A673 (cell line): ENCODE measurements at regions not wholly inside any gene's neighbourhood (a gene's known extent, or its start where the extent isn't known, plus 50 kb on each side); places are given as distances from the start of the nearest gene placed in this dataset.

Source experiments
- BruUV-seq: library from RNA; stranded (reverse); fragments of 400-500 nt; replicated peaks from 2 replicates; lab custom pipeline; 2021; lab: Mats Ljungman, UMichigan
- CTCF ChIA-PET: fragments of 300-600 bp; sonication (Branson Sonifier 250); formaldehyde crosslinking; loops from one replicate; lab custom pipeline; 2022; ENCODE audit warnings: antibody characterized with exemption; lab: Charles Lee
- POLR2A ChIA-PET: fragments of 300-600 bp; sonication (Branson Sonifier 250); formaldehyde crosslinking; loops from one replicate; lab custom pipeline; 2022; ENCODE audit warnings: antibody characterized with exemption; ENCODE audit not compliant: low non-redundant PET; lab: Charles Lee
- DNase-seq: peaks from one replicate; pipeline ENCODE4 v3.0.0-alpha.2; 2015; ENCODE audit warnings: low spot score
- H3K27ac ChIP-seq: fragments of 200-600 bp; sonication (generic); 2 replicates; pipeline ENCODE4 v1.5.1; 2016; ENCODE audit warnings: mixed run types, low read depth, mild to moderate bottlenecking, mixed read lengths, antibody characterized with exemption, low read length; ENCODE audit not compliant: poor library complexity, severe bottlenecking
- H3K27me3 ChIP-seq: fragments of 200-600 bp; sonication (generic); replicated peaks from 2 replicates; pipeline ENCODE4 v1.6.1; 2017; ENCODE audit warnings: mixed run types, low read depth, mild to moderate bottlenecking, mixed read lengths, antibody characterized with exemption, low read length; ENCODE audit not compliant: insufficient read depth, poor library complexity
- H3K36me3 ChIP-seq: fragments of 200-600 bp; sonication (generic); 2 replicates; pipeline ENCODE4 v1.6.1; 2016; ENCODE audit warnings: mixed run types, mild to moderate bottlenecking, mixed read lengths, antibody characterized with exemption, low read length; ENCODE audit not compliant: insufficient read depth, poor library complexity, severe bottlenecking
- H3K4me1 ChIP-seq: fragments of 200-600 bp; sonication (generic); 2 replicates; pipeline ENCODE4 v1.6.1; 2017; ENCODE audit warnings: mixed run types, mild to moderate bottlenecking, mixed read lengths, antibody characterized with exemption, low read length; ENCODE audit not compliant: insufficient read depth, poor library complexity, severe bottlenecking
- H3K4me3 ChIP-seq: fragments of 200-600 bp; sonication (generic); 2 replicates; pipeline ENCODE4 v1.5.1; 2016; ENCODE audit warnings: low read depth, mixed run types, mild to moderate bottlenecking, mixed read lengths, low read length; ENCODE audit not compliant: poor library complexity, severe bottlenecking
- H3K9me3 ChIP-seq: fragments of 200-600 bp; sonication (generic); 2 replicates; pipeline ENCODE4 v1.6.1; 2016; ENCODE audit warnings: mixed run types, low read depth, mild to moderate bottlenecking, mixed read lengths, antibody characterized with exemption, low read length; ENCODE audit not compliant: poor library complexity, severe bottlenecking
- EZH2 ChIP-seq: fragments of 200-600 bp; sonication (generic); IDR thresholded peaks from 2 replicates; pipeline ENCODE4 v1.6.1; 2017; ENCODE audit warnings: borderline replicate concordance, low read depth, mild to moderate bottlenecking, mixed read lengths, antibody characterized with exemption, low read length; ENCODE audit not compliant: poor library complexity, severe bottlenecking
- intact Hi-C: fragments of 100-400 bp; cut with micrococcal nuclease; formaldehyde crosslinking; loops from one replicate; pipeline ENCODE4 v1.10.0; 2022; ENCODE audit not compliant: unreplicated experiment
- TF ChIP-seq, protein P1 (sequence below): fragments of 300-800, 200-600 bp; sonication (generic); conservative IDR thresholded peaks from 2 replicates; pipeline ENCODE4 v1.5.1; 2017; ENCODE audit warnings: low read depth, mild to moderate bottlenecking, antibody characterized with exemption, low read length, moderate library complexity, mixed read lengths

DNA sequence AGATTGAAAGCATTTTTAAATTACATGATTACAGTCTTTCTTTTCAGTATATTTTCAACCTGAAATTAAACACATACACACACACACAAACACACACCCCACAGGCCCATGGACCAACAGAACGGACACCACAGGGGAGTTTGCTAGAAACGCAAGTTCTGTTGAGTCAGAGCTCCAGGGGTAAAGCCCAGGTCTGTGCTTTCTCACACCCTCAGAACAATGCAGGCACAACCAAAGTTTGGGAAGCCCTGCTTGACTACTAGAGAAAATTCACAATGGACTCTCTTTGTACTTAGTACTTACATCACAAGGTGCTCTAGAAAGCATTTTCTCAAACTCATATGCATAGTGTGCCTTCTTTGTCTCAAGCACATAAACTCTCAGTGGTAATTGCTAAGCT, 704.0 kb upstream of the IGFBP3 start:
- CTCF ChIA-PET: no interaction called here

DNA sequence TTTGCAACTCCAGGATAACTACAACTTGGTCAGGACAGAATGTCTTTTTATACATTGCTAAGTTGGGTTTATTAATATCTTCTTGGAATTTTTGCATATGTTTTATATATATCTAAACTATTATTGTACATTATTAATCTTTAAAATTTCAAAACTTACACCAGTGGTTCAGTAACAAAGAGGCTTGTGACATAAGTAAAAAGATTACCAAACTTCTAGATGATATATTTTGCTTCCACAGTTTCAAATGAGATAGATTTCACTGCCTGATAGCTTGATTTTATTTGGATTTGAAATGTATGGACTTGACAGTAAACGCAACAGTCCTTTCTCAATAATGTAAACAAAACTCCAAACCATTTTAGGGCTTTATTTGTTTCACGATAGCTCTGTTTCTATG, 701.2 kb upstream of the IGFBP3 start:
- CTCF ChIA-PET: no interaction called here

More for the DNA sequence above, 704.0 kb upstream of the IGFBP3 start:
- no peaks in the 10 kb centered on the region for H3K36me3 ChIP-seq
- H3K4me1 ChIP-seq: no peaks in the 10 kb centered on the region
- no TSS peak for BruUV-seq
- H3K27me3 ChIP-seq: no peaks in the 10 kb centered on the region
- no peak for DNase-seq
- intact Hi-C loops: no loop called here
- TF ChIP-seq EZH2: no peak
- TF ChIP-seq, protein P1, sequence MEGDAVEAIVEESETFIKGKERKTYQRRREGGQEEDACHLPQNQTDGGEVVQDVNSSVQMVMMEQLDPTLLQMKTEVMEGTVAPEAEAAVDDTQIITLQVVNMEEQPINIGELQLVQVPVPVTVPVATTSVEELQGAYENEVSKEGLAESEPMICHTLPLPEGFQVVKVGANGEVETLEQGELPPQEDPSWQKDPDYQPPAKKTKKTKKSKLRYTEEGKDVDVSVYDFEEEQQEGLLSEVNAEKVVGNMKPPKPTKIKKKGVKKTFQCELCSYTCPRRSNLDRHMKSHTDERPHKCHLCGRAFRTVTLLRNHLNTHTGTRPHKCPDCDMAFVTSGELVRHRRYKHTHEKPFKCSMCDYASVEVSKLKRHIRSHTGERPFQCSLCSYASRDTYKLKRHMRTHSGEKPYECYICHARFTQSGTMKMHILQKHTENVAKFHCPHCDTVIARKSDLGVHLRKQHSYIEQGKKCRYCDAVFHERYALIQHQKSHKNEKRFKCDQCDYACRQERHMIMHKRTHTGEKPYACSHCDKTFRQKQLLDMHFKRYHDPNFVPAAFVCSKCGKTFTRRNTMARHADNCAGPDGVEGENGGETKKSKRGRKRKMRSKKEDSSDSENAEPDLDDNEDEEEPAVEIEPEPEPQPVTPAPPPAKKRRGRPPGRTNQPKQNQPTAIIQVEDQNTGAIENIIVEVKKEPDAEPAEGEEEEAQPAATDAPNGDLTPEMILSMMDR: no peak
- H3K27ac ChIP-seq: no peak overlapping the region
- H3K4me3 ChIP-seq: no peak overlapping the region
- no peaks in the 10 kb centered on the region for H3K9me3 ChIP-seq
- POLR2A ChIA-PET: no interaction called here

DNA sequence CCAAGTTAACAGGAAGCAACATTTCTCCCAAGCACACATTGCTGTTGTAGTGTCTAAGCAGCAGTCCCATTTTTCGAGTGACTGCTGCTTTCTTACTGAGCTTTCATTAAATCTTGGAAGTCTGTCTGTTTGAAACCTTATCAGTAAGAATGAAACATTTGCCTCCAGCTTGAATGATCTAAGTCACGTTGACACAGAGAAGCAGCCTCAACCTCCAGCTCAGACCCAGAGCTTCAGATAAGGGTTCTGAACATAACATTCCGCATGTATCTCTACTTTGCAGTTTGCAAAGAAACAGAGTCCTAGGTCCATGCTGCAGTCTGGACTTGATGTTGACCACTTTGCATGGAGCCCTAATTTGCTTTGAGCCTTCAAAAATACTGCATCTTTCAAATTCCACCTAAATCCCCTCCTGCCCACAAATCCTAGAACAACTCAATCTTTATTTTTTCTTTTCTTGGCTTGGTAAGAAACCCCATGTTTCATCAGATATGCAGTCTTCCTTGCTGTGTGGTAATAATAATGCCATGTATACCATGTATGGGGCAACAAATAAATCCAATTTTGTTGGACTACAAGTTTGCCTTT, 698.7 kb upstream of the IGFBP3 start:
- no peaks in the 10 kb centered on the region for H3K27me3 ChIP-seq
- no peak overlapping the region for H3K27ac ChIP-seq
- H3K4me1 ChIP-seq: no peaks in the 10 kb centered on the region
- intact Hi-C loops: no loop called here
- no peak overlapping the region for H3K4me3 ChIP-seq
- DNase-seq: no peak
- BruUV-seq: no TSS peak
- CTCF ChIA-PET: no interaction called here
- no peaks in the 10 kb centered on the region for H3K9me3 ChIP-seq
- TF ChIP-seq, protein P1: no peak
- TF ChIP-seq EZH2: no peak
- no peaks in the 10 kb centered on the region for H3K36me3 ChIP-seq
- POLR2A ChIA-PET: interaction anchor here (0.5 kb wide), 1 partner anchor 57 kb away, joined by 3 read pairs; no protein-coding TSS in a partner anchor

More for the DNA sequence above, 701.2 kb upstream of the IGFBP3 start:
- Histone ChIP-seq H3K27me3 (no peaks in the 10 kb centered on the region), H3K27ac (no peak overlapping the region), H3K36me3 (no peaks in the 10 kb centered on the region), H3K4me1 (no peaks in the 10 kb centered on the region), H3K4me3 (no peak overlapping the region), H3K9me3 (no peaks in the 10 kb centered on the region)
- POLR2A ChIA-PET: no interaction called here
- DNase-seq: no peak
- TF ChIP-seq EZH2: no peak
- TF ChIP-seq, protein P1: no peak
- intact Hi-C loops: no loop called here
- BruUV-seq: no TSS peak
